ENCODE measurements at regions not wholly inside any gene's neighbourhood (a gene's known extent, or its start where the extent isn't known, plus 50 kb on each side); places are given as distances from the start of the nearest gene placed in this dataset.
"Not testable (repeated sequence)": the region's sequence is repeated elsewhere in the genome, so short reads cannot be mapped to it uniquely, and the experiment has no call there.

- not testable (repeated sequence) for DNase-seq (ENCODE audit: low read depth)
Measured at GRCh38 chr16:72729552-72729951, 318.4 kb downstream of the ZFHX3 start.

- no peak for DNase-seq (ENCODE audit: low read depth)
Measured at GRCh38 chr16:72728516-72728915, 319.4 kb downstream of the ZFHX3 start.

- no peak for DNase-seq (ENCODE audit: low read depth)
Measured at GRCh38 chr16:72727565-72727964, 320.4 kb downstream of the ZFHX3 start.

- no peak for DNase-seq (ENCODE audit: low read depth)
Measured at GRCh38 chr16:72725643-72726042, 322.3 kb downstream of the ZFHX3 start.

- DNase-seq (ENCODE audit: low read depth), result peak; percentile 57
Measured at GRCh38 chr16:72723781-72724180, 324.1 kb downstream of the ZFHX3 start.

- DNase-seq (ENCODE audit: low read depth), result no peak
Measured at GRCh38 chr16:72722552-72722951, 325.4 kb downstream of the ZFHX3 start.

- no peak for DNase-seq (ENCODE audit: low read depth)
Measured at GRCh38 chr16:72721981-72722380, 325.9 kb downstream of the ZFHX3 start.

GRCh38 chr16:72715267-72715666 lies 332.7 kb downstream of the ZFHX3 start:
- DNase-seq (ENCODE audit: low read depth), result peak; percentile 41

- no peak for DNase-seq (ENCODE audit: low read depth)
Measured at GRCh38 chr16:72711823-72712222, 336.1 kb downstream of the ZFHX3 start.

- no peak for DNase-seq (ENCODE audit: low read depth)
Measured at GRCh38 chr16:72705801-72706200, 342.1 kb downstream of the ZFHX3 start.

GRCh38 chr16:72704746-72705372 lies 343.1 kb downstream of the ZFHX3 start:
- no peak for DNase-seq (ENCODE audit: low read depth)

- no peak for DNase-seq (ENCODE audit: low read depth)
Measured at GRCh38 chr16:72689851-72690250, 358.1 kb downstream of the ZFHX3 start.

GRCh38 chr16:72680732-72681131 lies 367.2 kb downstream of the ZFHX3 start:
- no peak for DNase-seq (ENCODE audit: low read depth)

GRCh38 chr16:72679856-72680255 lies 368.1 kb downstream of the ZFHX3 start:
- no peak for DNase-seq (ENCODE audit: low read depth)

- DNase-seq (ENCODE audit: low read depth), result peak; percentile 85
Measured at GRCh38 chr16:72677662-72678447, 370.1 kb downstream of the ZFHX3 start.

- DNase-seq (ENCODE audit: low read depth), result no peak
Measured at GRCh38 chr16:72673118-72673517, 374.8 kb downstream of the ZFHX3 start.

- no peak for DNase-seq (ENCODE audit: low read depth)
Measured at GRCh38 chr16:72666267-72666666, 381.7 kb downstream of the ZFHX3 start.

- peak; percentile 20 for DNase-seq (ENCODE audit: low read depth)
Measured at GRCh38 chr16:72665701-72666100, 382.2 kb downstream of the ZFHX3 start.

- peak; percentile 99 for DNase-seq (ENCODE audit: low read depth)
Measured at GRCh38 chr16:72664509-72665408, 383.2 kb downstream of the ZFHX3 start.

- DNase-seq (ENCODE audit: low read depth), result no peak
Measured at GRCh38 chr16:72664056-72664508, 383.8 kb downstream of the ZFHX3 start.

GRCh38 chr16:72658888-72659717 lies 388.8 kb downstream of the ZFHX3 start:
- DNase-seq (ENCODE audit: low read depth), result peak; percentile 65

- no peak for DNase-seq (ENCODE audit: low read depth)
Measured at GRCh38 chr16:72657791-72658190, 390.1 kb downstream of the ZFHX3 start.
